Fibroblast of lung (primary cell): ENCODE measurements at regions not wholly inside any gene's neighbourhood (a gene's known extent, or its start where the extent isn't known, plus 50 kb on each side); places are given as distances from the start of the nearest gene placed in this dataset.

Experiments
- EZH2 ChIP-seq: IDR thresholded peaks from 2 replicates; pipeline ENCODE4 v1.5.1; 2012; ENCODE audit warnings: low read length, control low read depth, mild to moderate bottlenecking; ENCODE audit errors: missing control alignments
- TF ChIP-seq, protein P1 (sequence below), 2 donors: IDR thresholded peaks in 1 of 2; conservative IDR thresholded peaks in 1 of 2; 1 replicate in 1 of 2; 2 replicates in 1 of 2; pipeline ENCODE4 v1.5.1; 2011 to 2012; ENCODE audit warnings: low read length in 2 of 2, control low read depth in 1 of 2, inconsistent platforms in 1 of 2, low read depth in 1 of 2, mild to moderate bottlenecking in 1 of 2

DNA sequence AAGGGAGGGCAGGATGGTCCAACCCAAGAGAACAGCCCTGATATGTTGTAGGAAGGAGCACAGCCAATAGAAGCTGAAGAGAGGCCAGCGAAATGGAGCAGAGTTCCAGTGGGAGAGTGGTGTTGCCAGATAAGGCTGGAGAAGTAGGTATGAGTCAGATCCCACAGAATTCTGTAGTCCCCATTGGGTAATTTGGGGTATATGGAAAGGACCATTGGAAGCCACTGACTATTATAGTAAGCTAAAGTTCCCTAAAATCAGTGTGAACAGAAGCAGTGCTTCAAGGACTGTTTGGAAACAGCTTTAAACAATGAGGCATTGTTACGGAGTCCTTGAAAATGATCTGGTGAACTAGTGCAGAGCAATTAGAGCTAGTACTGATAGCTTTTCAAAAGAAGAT, 63.0 kb downstream of the DISP1 start:
- TF ChIP-seq, protein P1, sequence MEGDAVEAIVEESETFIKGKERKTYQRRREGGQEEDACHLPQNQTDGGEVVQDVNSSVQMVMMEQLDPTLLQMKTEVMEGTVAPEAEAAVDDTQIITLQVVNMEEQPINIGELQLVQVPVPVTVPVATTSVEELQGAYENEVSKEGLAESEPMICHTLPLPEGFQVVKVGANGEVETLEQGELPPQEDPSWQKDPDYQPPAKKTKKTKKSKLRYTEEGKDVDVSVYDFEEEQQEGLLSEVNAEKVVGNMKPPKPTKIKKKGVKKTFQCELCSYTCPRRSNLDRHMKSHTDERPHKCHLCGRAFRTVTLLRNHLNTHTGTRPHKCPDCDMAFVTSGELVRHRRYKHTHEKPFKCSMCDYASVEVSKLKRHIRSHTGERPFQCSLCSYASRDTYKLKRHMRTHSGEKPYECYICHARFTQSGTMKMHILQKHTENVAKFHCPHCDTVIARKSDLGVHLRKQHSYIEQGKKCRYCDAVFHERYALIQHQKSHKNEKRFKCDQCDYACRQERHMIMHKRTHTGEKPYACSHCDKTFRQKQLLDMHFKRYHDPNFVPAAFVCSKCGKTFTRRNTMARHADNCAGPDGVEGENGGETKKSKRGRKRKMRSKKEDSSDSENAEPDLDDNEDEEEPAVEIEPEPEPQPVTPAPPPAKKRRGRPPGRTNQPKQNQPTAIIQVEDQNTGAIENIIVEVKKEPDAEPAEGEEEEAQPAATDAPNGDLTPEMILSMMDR (conservative IDR thresholded peaks at IDR 0.05 in 1 of 2, IDR thresholded peaks at IDR 0.05 in 1 of 2; ENCODE audit: low read depth in 1 of 2, low read length in 2 of 2): no peak
- TF ChIP-seq EZH2: no peak
